Ectodermal cell (in vitro differentiated cells): ENCODE measurements at regions not wholly inside any gene's neighbourhood (a gene's known extent, or its start where the extent isn't known, plus 50 kb on each side); places are given as distances from the start of the nearest gene placed in this dataset.

ENCODE experiments used
- H3K27ac ChIP-seq: 2 replicates; pipeline ENCODE4 v1.7.0; 2013; ENCODE audit warnings: mild to moderate bottlenecking, low read depth, low read length; ENCODE audit not compliant: insufficient read depth, poor library complexity, severe bottlenecking
- H3K27me3 ChIP-seq: 2 replicates; pipeline ENCODE4 v1.7.0; 2013; ENCODE audit warnings: mild to moderate bottlenecking, low read length; ENCODE audit not compliant: insufficient read depth, control insufficient read depth, poor library complexity, severe bottlenecking
- H3K36me3 ChIP-seq: one replicate; pipeline ENCODE4 v1.7.0; 2013; ENCODE audit warnings: low read length; ENCODE audit not compliant: control insufficient read depth, insufficient read depth
- H3K4me1 ChIP-seq: one replicate; pipeline ENCODE4 v1.7.0; 2013; ENCODE audit warnings: low read length; ENCODE audit not compliant: control insufficient read depth, insufficient read depth
- H3K4me3 ChIP-seq: 2 replicates; pipeline ENCODE4 v1.7.0; 2013; ENCODE audit warnings: low read depth, low read length, control low read depth; ENCODE audit not compliant: insufficient read depth
- H3K9me3 ChIP-seq: 2 replicates; pipeline ENCODE4 v1.7.0; 2013; ENCODE audit warnings: mild to moderate bottlenecking, low read length, moderate library complexity; ENCODE audit not compliant: control insufficient read depth
- WGBS, 2 experiments: methylation state at CpG; one replicate each; pipeline ENCODE4 v1.1.7; 2013; ENCODE audit warnings: missing lambda C conversion rate in 2 of 2; 5-methylcytosine and 5-hydroxymethylcytosine counted together

DNA sequence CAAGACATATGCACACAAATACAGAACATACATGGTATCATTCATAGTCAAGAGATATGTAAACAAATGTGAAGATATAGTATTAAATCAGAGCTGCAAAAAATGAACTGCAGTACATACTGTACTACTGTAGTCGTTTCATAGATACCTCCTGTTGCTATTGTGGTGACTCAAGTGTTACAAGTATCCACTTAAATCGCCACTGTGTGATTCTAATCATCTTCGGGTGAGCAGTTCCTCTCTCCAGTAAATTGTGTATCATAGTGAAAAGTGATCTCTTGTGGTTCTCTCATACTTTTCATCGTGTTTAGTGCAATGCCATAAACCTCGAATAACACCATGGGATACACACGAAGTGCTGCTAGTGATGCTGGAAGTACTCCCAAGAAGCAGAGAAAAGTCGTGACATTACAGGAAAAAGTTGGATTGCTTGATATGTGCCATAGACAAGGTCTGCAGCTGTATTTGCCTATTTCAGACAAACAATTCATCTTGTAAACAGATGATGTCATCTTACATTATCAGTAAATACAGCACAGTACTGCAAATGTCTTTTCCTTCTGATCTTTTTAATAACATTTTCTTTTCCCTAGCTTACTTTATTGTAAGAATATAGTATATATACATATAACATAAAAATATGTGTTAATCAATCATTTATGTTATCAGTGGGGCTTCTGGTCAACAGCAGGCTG, 222.2 kb downstream of the BCL11A start:
- Histone ChIP-seq H3K4me1 (peaks cover 5% of the 10 kb centered on the region), H3K27me3 (no peaks in the 10 kb centered on the region), H3K36me3 (no peaks in the 10 kb centered on the region), H3K27ac (no peak overlapping the region), H3K4me3 (no peak overlapping the region), H3K9me3 (no peaks in the 10 kb centered on the region)
- 91 to 97% methylated on average over 7 of the region's 7 CpGs for WGBS, 2 experiments

DNA sequence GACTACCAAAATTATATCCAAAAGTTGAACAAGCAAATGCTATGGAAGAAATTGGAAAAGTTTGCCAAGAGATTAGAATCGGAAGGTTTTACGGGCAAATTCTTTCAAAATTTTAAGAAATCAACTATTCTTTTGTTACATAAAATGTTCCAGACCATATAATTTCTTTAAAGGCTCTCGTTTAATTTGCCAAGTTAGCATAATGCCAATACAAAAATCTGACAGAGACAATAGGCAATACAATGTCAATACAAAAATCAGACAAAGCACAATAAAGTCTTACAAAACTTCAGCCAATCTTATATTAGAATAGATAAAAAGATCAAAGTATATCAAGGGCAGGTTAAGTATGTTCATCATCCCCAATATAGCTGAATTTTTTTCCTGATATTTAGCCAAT, 224.2 kb downstream of the BCL11A start:
- no peaks in the 10 kb centered on the region for H3K4me1 ChIP-seq

DNA sequence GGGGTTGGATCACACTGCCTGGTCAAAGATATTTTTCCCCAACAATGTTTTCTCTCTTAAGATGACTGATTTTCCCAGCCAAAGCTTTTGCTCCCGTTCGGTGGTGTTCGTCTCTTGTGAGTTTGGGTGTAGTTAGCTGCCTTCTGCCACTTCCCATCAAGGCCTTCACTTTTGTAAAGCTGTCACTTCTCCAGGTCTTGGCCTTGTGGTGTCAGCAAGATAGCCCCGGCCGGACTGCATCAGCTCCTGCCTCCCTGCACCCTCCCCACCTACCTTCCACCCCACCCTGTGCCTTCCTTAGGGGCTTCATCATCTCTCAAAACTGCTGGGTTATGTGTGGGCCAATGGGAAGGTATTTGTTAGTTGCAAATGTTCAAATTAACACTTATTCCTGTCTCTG, 228.9 kb downstream of the BCL11A start:
- Histone ChIP-seq H3K36me3 (no peaks in the 10 kb centered on the region), H3K9me3 (no peaks in the 10 kb centered on the region), H3K27me3 (no peaks in the 10 kb centered on the region), H3K4me1 (peaks cover 7% of the 10 kb centered on the region), H3K27ac (no peak overlapping the region), H3K4me3 (no peak overlapping the region)
- WGBS, 2 experiments: 93 to 98% methylated on average over 5 of the region's 5 CpGs

More for the DNA sequence above, 224.2 kb downstream of the BCL11A start:
- no peaks in the 10 kb centered on the region for H3K27me3 ChIP-seq
- H3K4me3 ChIP-seq: no peak overlapping the region
- no peaks in the 10 kb centered on the region for H3K36me3 ChIP-seq
- 95 to 97% methylated on average over 3 of the region's 3 CpGs for WGBS, 2 experiments
- no peak overlapping the region for H3K27ac ChIP-seq
- no peaks in the 10 kb centered on the region for H3K9me3 ChIP-seq

DNA sequence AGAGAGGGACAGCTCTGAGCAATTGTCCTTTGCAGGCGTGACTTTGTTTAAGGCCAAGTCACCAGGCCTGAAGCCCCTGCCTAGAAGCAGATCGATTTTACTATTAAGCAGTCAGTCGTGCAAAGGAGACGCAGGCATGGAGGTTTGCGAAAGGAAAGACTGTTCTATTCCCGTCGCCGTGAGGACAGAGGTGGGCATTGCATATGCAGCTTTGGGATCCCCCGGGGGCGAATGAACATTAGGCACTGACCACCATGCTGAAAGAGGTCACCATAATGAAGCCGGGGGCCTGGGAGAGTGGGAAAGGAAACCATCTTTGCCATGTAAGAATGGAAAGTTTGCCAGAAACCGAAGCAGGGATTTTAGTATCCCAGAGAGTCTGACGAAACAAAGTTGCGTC, 231.6 kb downstream of the BCL11A start:
- Histone ChIP-seq H3K4me1 (peaks cover 7% of the 10 kb centered on the region), H3K36me3 (no peaks in the 10 kb centered on the region), H3K27me3 (peaks cover 7% of the 10 kb centered on the region), H3K4me3 (no peak overlapping the region), H3K9me3 (no peaks in the 10 kb centered on the region), H3K27ac (no peak overlapping the region)
- 87% methylated on average over 14 of the region's 14 CpGs for WGBS, 2 experiments

DNA sequence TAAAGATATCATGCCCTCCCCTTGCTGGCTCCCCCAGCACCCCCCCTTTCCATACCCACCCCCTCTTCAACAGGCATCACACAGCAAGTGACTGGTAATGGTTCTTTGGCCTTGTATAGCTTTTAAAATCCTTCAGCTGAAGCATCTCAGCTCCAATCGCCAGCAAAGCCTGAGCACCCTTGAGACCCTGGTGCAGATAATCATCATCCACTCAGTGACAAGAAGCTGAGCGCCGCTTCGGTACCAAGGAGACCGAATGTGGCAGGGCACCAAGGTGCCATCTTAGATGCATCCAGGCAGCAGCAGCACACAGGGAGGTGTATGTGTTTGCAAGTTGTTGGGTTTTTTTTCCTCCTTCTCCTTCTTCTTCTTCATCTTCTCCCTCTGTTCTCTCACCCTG, 232.7 kb downstream of the BCL11A start:
- Histone ChIP-seq H3K4me3 (no peak overlapping the region), H3K27ac (no peak overlapping the region), H3K4me1 (peaks cover 18% of the 10 kb centered on the region), H3K27me3 (peaks cover 7% of the 10 kb centered on the region), H3K9me3 (no peaks in the 10 kb centered on the region), H3K36me3 (no peaks in the 10 kb centered on the region)
- 91 to 96% methylated on average over 5 of the region's 5 CpGs for WGBS, 2 experiments

DNA sequence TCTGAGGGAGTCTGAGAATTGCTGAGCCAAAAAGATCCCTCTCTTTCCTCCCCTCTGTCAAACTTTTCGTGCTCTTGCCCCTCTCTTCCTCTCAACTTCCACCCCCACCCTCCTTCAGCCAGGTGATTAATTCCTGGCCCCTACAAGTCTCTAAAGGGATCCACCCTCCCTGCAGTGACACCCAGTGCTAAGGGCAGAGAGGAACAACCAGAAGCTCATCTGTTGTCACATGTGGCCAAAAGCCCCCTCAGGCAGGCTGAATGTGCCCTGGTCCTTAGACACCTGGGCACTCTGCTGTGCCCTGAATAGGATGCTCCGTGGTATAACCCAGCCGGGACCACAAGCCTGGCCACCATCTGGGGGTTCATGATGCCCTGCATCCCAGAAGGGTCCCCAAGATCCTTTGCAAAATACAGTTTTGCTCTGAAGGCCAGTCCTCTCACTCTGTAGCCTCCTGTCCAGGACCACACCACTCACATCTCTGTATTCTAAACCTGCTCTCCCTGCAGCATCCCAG, 234.4 kb downstream of the BCL11A start:
- H3K27me3 ChIP-seq: peaks cover 7% of the 10 kb centered on the region
- H3K9me3 ChIP-seq: no peaks in the 10 kb centered on the region
- peaks cover 24% of the 10 kb centered on the region for H3K4me1 ChIP-seq
- H3K36me3 ChIP-seq: no peaks in the 10 kb centered on the region
- WGBS, 2 experiments: 88 to 89% methylated on average over 3 of the region's 3 CpGs
- no peak overlapping the region for H3K27ac ChIP-seq
- H3K4me3 ChIP-seq: no peak overlapping the region

DNA sequence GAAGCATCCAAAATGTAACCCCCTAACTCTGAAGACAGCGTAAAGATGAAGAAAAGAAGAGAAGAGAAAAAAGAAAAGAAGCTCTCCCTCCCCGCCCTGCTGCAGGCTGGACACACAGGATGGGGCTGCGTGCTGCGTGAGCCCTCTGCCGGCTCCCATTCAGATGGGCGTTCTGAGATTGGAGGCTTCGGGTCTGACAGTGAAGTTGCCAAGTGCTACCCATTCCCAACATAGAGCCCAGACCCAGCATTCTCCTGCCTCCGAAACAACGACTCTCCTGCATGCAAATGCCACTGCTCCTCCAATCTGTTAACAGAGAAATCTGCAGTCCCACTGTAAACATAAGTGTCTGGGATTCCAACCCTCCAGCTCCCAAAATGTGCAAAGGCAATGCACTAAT, 234.9 kb downstream of the BCL11A start:
- Histone ChIP-seq H3K4me1 (peaks cover 20% of the 10 kb centered on the region), H3K4me3 (no peak overlapping the region), H3K27ac (no peak overlapping the region), H3K36me3 (no peaks in the 10 kb centered on the region), H3K27me3 (peaks cover 7% of the 10 kb centered on the region), H3K9me3 (no peaks in the 10 kb centered on the region)
- WGBS, 2 experiments: 26 to 36% methylated on average over 9 of the region's 9 CpGs

DNA sequence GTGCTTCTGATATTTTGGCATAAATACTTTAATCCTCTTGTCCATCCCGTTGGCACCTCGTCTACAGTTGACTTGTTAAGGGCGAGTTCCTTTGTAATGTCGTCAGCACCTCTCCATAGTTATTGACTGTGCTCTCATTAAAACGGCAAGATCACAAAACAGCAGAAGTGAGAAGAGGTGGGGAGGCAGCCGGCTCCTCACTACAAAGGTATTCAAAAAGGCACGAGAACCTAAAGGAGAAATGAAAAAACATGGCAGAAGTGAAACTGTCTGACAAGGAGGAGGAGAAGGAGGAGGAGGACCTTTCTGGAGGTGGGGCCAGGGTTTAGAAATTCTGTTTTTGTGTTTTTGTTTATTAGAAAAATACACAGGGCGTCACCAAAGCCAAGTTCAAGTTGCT, 235.6 kb downstream of the BCL11A start:
- no peak overlapping the region for H3K4me3 ChIP-seq
- peaks cover 7% of the 10 kb centered on the region for H3K27me3 ChIP-seq
- no peak overlapping the region for H3K27ac ChIP-seq
- H3K36me3 ChIP-seq: no peaks in the 10 kb centered on the region
- no peaks in the 10 kb centered on the region for H3K9me3 ChIP-seq
- H3K4me1 ChIP-seq: peaks cover 17% of the 10 kb centered on the region
- 63 to 66% methylated on average over 8 of the region's 8 CpGs for WGBS, 2 experiments

DNA sequence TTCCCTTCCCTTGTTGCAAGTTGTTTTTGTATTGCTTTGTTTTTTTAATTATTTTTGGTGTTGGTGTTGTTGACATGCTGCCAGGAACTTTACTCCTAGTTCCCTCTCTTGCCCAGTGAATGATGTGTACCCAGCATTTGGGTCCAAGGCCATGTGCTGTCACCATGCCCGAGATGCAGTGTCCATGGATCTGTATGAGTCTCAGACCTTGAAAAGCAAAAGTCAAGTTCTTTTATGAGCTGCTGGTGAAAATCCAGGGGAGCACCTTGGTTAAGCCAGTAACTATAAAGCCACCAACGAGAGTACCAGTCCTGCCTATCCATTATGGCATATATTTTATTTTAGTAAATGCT, 236.4 kb downstream of the BCL11A start:
- peaks cover 17% of the 10 kb centered on the region for H3K4me1 ChIP-seq
- H3K27me3 ChIP-seq: peaks cover 7% of the 10 kb centered on the region
- H3K27ac ChIP-seq: no peak overlapping the region
- no peak overlapping the region for H3K4me3 ChIP-seq
- 90 to 96% methylated on average over 2 of the region's 2 CpGs for WGBS, 2 experiments
- H3K9me3 ChIP-seq: no peaks in the 10 kb centered on the region
- no peaks in the 10 kb centered on the region for H3K36me3 ChIP-seq

DNA sequence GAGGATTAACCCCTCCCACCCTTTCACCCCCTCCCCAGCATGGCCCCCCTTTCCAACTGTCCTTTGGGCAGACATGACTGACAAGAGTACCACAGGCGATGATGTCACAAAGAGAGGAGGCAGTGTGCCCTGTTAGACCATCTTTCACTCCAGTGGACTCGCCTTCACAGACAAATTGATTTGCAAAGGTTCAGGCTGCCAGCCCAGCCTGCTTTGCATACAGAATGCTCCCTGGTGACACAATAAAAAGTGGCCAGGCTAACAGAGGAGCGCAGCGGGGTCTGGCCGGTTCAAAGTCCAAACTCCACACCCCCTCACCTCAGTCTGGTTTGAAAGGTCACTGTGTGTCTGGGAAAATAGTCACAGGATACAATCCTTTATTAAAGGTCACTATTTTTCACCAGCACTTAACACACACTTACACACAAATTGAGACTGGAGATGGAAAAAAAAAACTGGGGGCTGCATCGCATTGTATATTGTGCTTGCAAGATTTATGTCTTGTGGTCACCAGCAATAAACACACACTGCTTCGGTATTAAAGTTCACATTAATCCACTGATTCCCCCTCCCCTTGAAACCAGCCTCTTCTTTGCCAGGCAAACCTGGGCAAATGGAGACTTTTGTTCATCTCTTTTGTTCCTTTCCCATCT, 236.9 kb downstream of the BCL11A start:
- Histone ChIP-seq H3K4me3 (no peak overlapping the region), H3K4me1 (peaks cover 17% of the 10 kb centered on the region), H3K27me3 (peaks cover 7% of the 10 kb centered on the region), H3K36me3 (no peaks in the 10 kb centered on the region), H3K27ac (no peak overlapping the region), H3K9me3 (no peaks in the 10 kb centered on the region)
- 56 to 59% methylated on average over 7 of the region's 7 CpGs for WGBS, 2 experiments
